ENCODE measurements at regions not wholly inside any gene's neighbourhood (a gene's known extent, or its start where the extent isn't known, plus 50 kb on each side); places are given as distances from the start of the nearest gene placed in this dataset.

DNA sequence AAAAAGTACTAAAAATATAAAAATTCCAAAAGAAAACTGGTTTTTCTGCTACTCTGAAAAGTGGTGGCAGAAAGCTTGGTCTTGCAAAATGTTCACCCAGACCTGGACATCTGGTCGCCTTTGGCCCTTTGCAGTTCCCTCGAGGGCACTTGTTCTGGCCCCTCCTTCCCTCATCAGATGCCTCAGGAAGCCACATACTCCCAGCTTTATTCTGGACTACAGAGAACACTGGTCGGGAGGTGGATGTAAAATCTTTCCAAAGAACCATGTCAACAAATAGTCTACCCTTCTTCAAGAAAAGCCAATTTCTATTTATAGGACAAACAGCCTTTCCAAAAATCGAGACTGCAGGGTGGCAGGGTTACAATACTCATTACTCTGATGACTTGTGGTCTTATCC lies 726.1 kb downstream of the TNS3 start:
- TF ChIP-seq GATA3 (IDR thresholded peaks at IDR 0.05; ENCODE audit: low read depth, low read length) (no peak), GATA2 (IDR thresholded peaks at IDR 0.05; ENCODE audit: low read depth, low read length) (no peak)

All from SH-SY5Y (cell line).